PC-9 (cell line): ENCODE measurements at regions not wholly inside any gene's neighbourhood (a gene's known extent, or its start where the extent isn't known, plus 50 kb on each side); places are given as distances from the start of the nearest gene placed in this dataset.

Experiments used
- BruUV-seq: library from RNA; stranded (reverse); fragments of 400-500 nt; replicated peaks from 2 replicates; lab custom pipeline; 2021; lab: Mats Ljungman, UMichigan
- CTCF ChIA-PET: fragments of 300-600 bp; sonication (Branson Sonifier 250); formaldehyde crosslinking; loops from one replicate; lab custom pipeline; 2022; ENCODE audit warnings: antibody characterized with exemption; lab: Charles Lee
- POLR2A ChIA-PET: fragments of 300-600 bp; sonication (Branson Sonifier 250); formaldehyde crosslinking; loops from one replicate; lab custom pipeline; 2022; ENCODE audit warnings: antibody characterized with exemption; ENCODE audit not compliant: unreplicated experiment; lab: Charles Lee
- DNase-seq, 2 experiments: peaks; one replicate each; pipeline versions ENCODE4 v3.0.0 to v3.0.0-alpha.2; 2015 to 2022; ENCODE audit warnings: mixed read lengths in 1 of 2
- H2AFZ ChIP-seq: fragments of 200-600 bp; sonication (generic); 2 replicates; pipeline ENCODE4 v1.8.1; 2017; ENCODE audit warnings: antibody characterized with exemption
- H3F3A ChIP-seq: fragments of 200-600 bp; sonication (generic); 2 replicates; pipeline ENCODE4 v1.8.1; 2017; ENCODE audit warnings: antibody characterized with exemption, mild to moderate bottlenecking, low read depth; ENCODE audit not compliant: insufficient read depth
- H3K27ac ChIP-seq: fragments of 200-600 bp; sonication (generic); 2 replicates; pipeline ENCODE4 v1.6.1; 2016; ENCODE audit warnings: mixed run types
- H3K27me3 ChIP-seq: fragments of 200-600 bp; sonication (generic); 2 replicates; pipeline ENCODE4 v1.6.1; 2016; ENCODE audit warnings: low read depth, mixed run types; ENCODE audit not compliant: insufficient read depth
- H3K36me3 ChIP-seq: fragments of 200-600 bp; sonication (generic); 2 replicates; pipeline ENCODE4 v1.6.1; 2016; ENCODE audit warnings: low read depth, mixed run types
- H3K4me1 ChIP-seq: fragments of 200-600 bp; sonication (generic); replicated peaks from 2 replicates; pipeline ENCODE4 v1.6.1; 2016; ENCODE audit warnings: mixed run types; ENCODE audit not compliant: insufficient read depth
- H3K4me2 ChIP-seq: fragments of 200-600 bp; sonication (generic); 2 replicates; pipeline ENCODE4 v1.6.1; 2017; ENCODE audit warnings: mixed run types
- H3K4me3 ChIP-seq: fragments of 200-600 bp; sonication (generic); 2 replicates; pipeline ENCODE4 v1.6.1; 2016; ENCODE audit warnings: mixed run types
- H3K79me2 ChIP-seq: fragments of 200-600 bp; sonication (generic); 2 replicates; pipeline ENCODE4 v1.6.1; 2017; ENCODE audit warnings: low read depth, mixed run types
- H3K9me2 ChIP-seq: fragments of 200-600 bp; sonication (generic); 2 replicates; pipeline ENCODE4 v1.8.1; 2017; ENCODE audit warnings: mild to moderate bottlenecking; ENCODE audit not compliant: insufficient read depth
- H3K9me3 ChIP-seq: fragments of 200-600 bp; sonication (generic); 2 replicates; pipeline ENCODE4 v1.8.1; 2016; ENCODE audit warnings: low read depth; ENCODE audit not compliant: insufficient read depth
- H4K20me1 ChIP-seq: fragments of 200-600 bp; sonication (generic); 2 replicates; pipeline ENCODE4 v1.8.1; 2017; ENCODE audit not compliant: insufficient read depth
- CTCF ChIP-seq: fragments of 200-600 bp; sonication (generic); conservative IDR thresholded peaks from 2 replicates; pipeline ENCODE4 v1.6.1; 2017; ENCODE audit warnings: mixed run types, antibody characterized with exemption, mild to moderate bottlenecking, moderate library complexity
- EZH2 ChIP-seq: fragments of 200-600 bp; sonication (generic); IDR thresholded peaks from 2 replicates; pipeline ENCODE4 v1.8.0; 2017; ENCODE audit warnings: antibody characterized with exemption, low read depth
- intact Hi-C: fragments of 100-400 bp; cut with micrococcal nuclease; formaldehyde crosslinking; loops from one replicate; pipeline ENCODE4 v1.10.0; 2022; ENCODE audit not compliant: unreplicated experiment

GRCh38 chr12:108046135-108046534 is 83.0 kb upstream of the WSCD2 start:
- BruUV-seq: no TSS peak
- H3K27ac ChIP-seq: no peak overlapping the region
- no peak for DNase-seq
- H3K36me3 ChIP-seq: no peaks in the 10 kb centered on the region
- POLR2A ChIA-PET: no interaction called here
- H4K20me1 ChIP-seq: no peaks in the 10 kb centered on the region
- H3F3A ChIP-seq: no peaks in the 10 kb centered on the region
- H3K79me2 ChIP-seq: no peaks in the 10 kb centered on the region
- H3K4me2 ChIP-seq: no peak overlapping the region
- H3K4me1 ChIP-seq: no peaks in the 10 kb centered on the region
- no peak overlapping the region for H2AFZ ChIP-seq
- no peaks in the 10 kb centered on the region for H3K9me2 ChIP-seq
- no peaks in the 10 kb centered on the region for H3K9me3 ChIP-seq
- H3K27me3 ChIP-seq: peaks cover 23% of the 10 kb centered on the region; the same call in 1 of the 2 replicates
- no peak overlapping the region for H3K4me3 ChIP-seq
- intact Hi-C loops: no loop called here
- CTCF ChIA-PET: no interaction called here
- TF ChIP-seq CTCF: no peak
- TF ChIP-seq EZH2: no peak

- intact Hi-C loops: no loop called here
- POLR2A ChIA-PET: no interaction called here
Observed at GRCh38 chr12:108046650-108047049, 82.4 kb upstream of the WSCD2 start.

GRCh38 chr12:108047071-108047550 is 82.0 kb upstream of the WSCD2 start:
- Histone ChIP-seq H3K4me3 (no peak overlapping the region), H3K27ac (no peak overlapping the region), H4K20me1 (no peaks in the 10 kb centered on the region), H3K4me1 (no peaks in the 10 kb centered on the region), H3K79me2 (no peaks in the 10 kb centered on the region), H3K27me3 (peaks cover 23% of the 10 kb centered on the region; the same call in 1 of the 2 replicates), H3K36me3 (no peaks in the 10 kb centered on the region), H3K9me3 (no peaks in the 10 kb centered on the region), H3K9me2 (no peaks in the 10 kb centered on the region), H3K4me2 (no peak overlapping the region), H3F3A (no peaks in the 10 kb centered on the region), H2AFZ (no peak overlapping the region)
- CTCF ChIA-PET: no interaction called here
- TF ChIP-seq CTCF (no peak), EZH2 (no peak)
- no TSS peak for BruUV-seq
- DNase-seq: no peak
- intact Hi-C loops: no loop called here
- POLR2A ChIA-PET: no interaction called here

More at GRCh38 chr12:108046650-108047049, 82.4 kb upstream of the WSCD2 start:
- Histone ChIP-seq H3K4me1 (no peaks in the 10 kb centered on the region), H3K4me2 (no peak overlapping the region), H3K27ac (no peak overlapping the region), H4K20me1 (no peaks in the 10 kb centered on the region), H3K27me3 (peaks cover 23% of the 10 kb centered on the region; the same call in 1 of the 2 replicates), H3K79me2 (no peaks in the 10 kb centered on the region), H3F3A (no peaks in the 10 kb centered on the region), H3K36me3 (no peaks in the 10 kb centered on the region), H2AFZ (no peak overlapping the region), H3K9me3 (no peaks in the 10 kb centered on the region), H3K9me2 (no peaks in the 10 kb centered on the region), H3K4me3 (no peak overlapping the region)
- DNase-seq: no peak
- TF ChIP-seq EZH2: no peak
- no peak for TF ChIP-seq CTCF
- CTCF ChIA-PET: no interaction called here
- BruUV-seq: no TSS peak
